DND-41 (cell line): ENCODE measurements at regions not wholly inside any gene's neighbourhood (a gene's known extent, or its start where the extent isn't known, plus 50 kb on each side); places are given as distances from the start of the nearest gene placed in this dataset.

Experiments
- CTCF ChIP-seq: IDR thresholded peaks from 2 replicates; pipeline ENCODE4 v1.5.1; 2012; ENCODE audit warnings: borderline replicate concordance, low read length, moderate library complexity, mild to moderate bottlenecking; ENCODE audit not compliant: poor library complexity, severe bottlenecking; ENCODE audit errors: extremely low read depth
- EZH2 ChIP-seq: IDR thresholded peaks from 3 replicates; pipeline ENCODE4 v1.6.1; 2012; ENCODE audit warnings: borderline replicate concordance, low read depth, mild to moderate bottlenecking, moderate library complexity, low read length, inconsistent platforms; ENCODE audit not compliant: severe bottlenecking

GRCh38 chr11:33509632-33510031 lies 191.0 kb downstream of the C11orf91 start:
- TF ChIP-seq CTCF (no peak), EZH2 (no peak)
